ENCODE measurements at regions not wholly inside any gene's neighbourhood (a gene's known extent, or its start where the extent isn't known, plus 50 kb on each side); places are given as distances from the start of the nearest gene placed in this dataset.

GRCh38 chr3:34207002-34207401 is 408.6 kb downstream of the PDCD6IP start:
- ATAC-seq (no peak), DNase-seq (no peak)
- Mint-ChIP-seq H3K4me1 (no peaks in the 10 kb centered on the region), H3K36me3 (ENCODE audit: low read depth) (no peaks in the 10 kb centered on the region), H3K9me3 (no peaks in the 10 kb centered on the region), H3K27me3 (no peaks in the 10 kb centered on the region), H3K27ac (no peak overlapping the region), H3K4me3 (no peak overlapping the region)

GRCh38 chr3:34207806-34208205 is 409.4 kb downstream of the PDCD6IP start:
- no peak overlapping the region for H3K27ac Mint-ChIP-seq

DNA sequence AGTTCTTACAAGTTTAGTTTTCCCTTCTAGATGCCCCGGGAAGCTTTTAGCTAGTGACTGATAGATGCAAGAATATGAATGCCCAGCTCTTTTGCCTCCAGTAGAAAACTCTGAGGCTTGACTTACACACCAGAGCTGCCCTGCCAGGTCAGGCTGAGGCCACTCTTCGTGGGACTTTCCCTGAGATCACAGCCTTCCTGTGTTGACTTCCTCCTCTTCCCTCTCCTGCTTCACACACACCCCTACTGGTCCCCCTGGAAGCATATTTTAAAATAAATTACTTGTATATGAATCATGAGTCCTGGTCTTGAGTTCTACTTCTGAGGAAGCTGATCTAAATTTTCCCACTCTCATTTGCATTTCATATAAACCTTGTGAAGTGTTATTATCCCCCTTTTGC is 413.7 kb downstream of the PDCD6IP start:
- no peak for DNase-seq
- no peak overlapping the region for H3K27ac Mint-ChIP-seq
- H3K4me1 Mint-ChIP-seq: no peaks in the 10 kb centered on the region
- no peaks in the 10 kb centered on the region for H3K9me3 Mint-ChIP-seq
- ATAC-seq: no peak
- H3K27me3 Mint-ChIP-seq: no peaks in the 10 kb centered on the region
- no peak overlapping the region for H3K4me3 Mint-ChIP-seq
- H3K36me3 Mint-ChIP-seq (ENCODE audit: low read depth): no peaks in the 10 kb centered on the region

More at GRCh38 chr3:34207806-34208205, 409.4 kb downstream of the PDCD6IP start:
- no peak for DNase-seq
- Mint-ChIP-seq H3K36me3 (ENCODE audit: low read depth) (no peaks in the 10 kb centered on the region), H3K4me1 (no peaks in the 10 kb centered on the region), H3K27me3 (no peaks in the 10 kb centered on the region), H3K9me3 (no peaks in the 10 kb centered on the region), H3K4me3 (no peak overlapping the region)
- ATAC-seq: no peak

- Mint-ChIP-seq H3K27me3 (no peaks in the 10 kb centered on the region), H3K27ac (no peak overlapping the region), H3K4me3 (no peak overlapping the region), H3K4me1 (no peaks in the 10 kb centered on the region), H3K9me3 (no peaks in the 10 kb centered on the region), H3K36me3 (ENCODE audit: low read depth) (no peaks in the 10 kb centered on the region)
- DNase-seq (no peak), ATAC-seq (no peak)
These were observed 414.2 kb downstream of the PDCD6IP start for GRCh38 chr3:34212656-34213055.

- DNase-seq (no peak), ATAC-seq (no peak)
- no peak overlapping the region for H3K27ac Mint-ChIP-seq
- H3K27me3 Mint-ChIP-seq: no peaks in the 10 kb centered on the region
- no peaks in the 10 kb centered on the region for H3K4me1 Mint-ChIP-seq
- H3K4me3 Mint-ChIP-seq: no peak overlapping the region
- no peaks in the 10 kb centered on the region for H3K36me3 Mint-ChIP-seq (ENCODE audit: low read depth)
- H3K9me3 Mint-ChIP-seq: no peaks in the 10 kb centered on the region
These were observed 415.0 kb downstream of the PDCD6IP start for GRCh38 chr3:34213478-34213877.

- no peak overlapping the region for H3K27ac Mint-ChIP-seq
- DNase-seq (no peak), ATAC-seq (no peak)
- no peaks in the 10 kb centered on the region for H3K36me3 Mint-ChIP-seq (ENCODE audit: low read depth)
- H3K4me3 Mint-ChIP-seq: no peak overlapping the region
- H3K9me3 Mint-ChIP-seq: no peaks in the 10 kb centered on the region
- H3K27me3 Mint-ChIP-seq: no peaks in the 10 kb centered on the region
- no peaks in the 10 kb centered on the region for H3K4me1 Mint-ChIP-seq
These were observed 418.4 kb downstream of the PDCD6IP start for GRCh38 chr3:34216711-34217335.

- Mint-ChIP-seq H3K27ac (no peak overlapping the region), H3K27me3 (no peaks in the 10 kb centered on the region), H3K9me3 (no peaks in the 10 kb centered on the region), H3K4me3 (no peak overlapping the region), H3K4me1 (no peaks in the 10 kb centered on the region), H3K36me3 (ENCODE audit: low read depth) (no peaks in the 10 kb centered on the region)
- ATAC-seq (no peak), DNase-seq (no peak)
These were observed 420.4 kb downstream of the PDCD6IP start for GRCh38 chr3:34218706-34219385.

- no peaks in the 10 kb centered on the region for H3K9me3 Mint-ChIP-seq
- H3K27ac Mint-ChIP-seq: no peak overlapping the region
- no peak for ATAC-seq
- DNase-seq: no peak
- no peak overlapping the region for H3K4me3 Mint-ChIP-seq
- H3K27me3 Mint-ChIP-seq: no peaks in the 10 kb centered on the region
- no peaks in the 10 kb centered on the region for H3K36me3 Mint-ChIP-seq (ENCODE audit: low read depth)
- no peaks in the 10 kb centered on the region for H3K4me1 Mint-ChIP-seq
These were observed 421.1 kb downstream of the PDCD6IP start for GRCh38 chr3:34219556-34219955.

DNA sequence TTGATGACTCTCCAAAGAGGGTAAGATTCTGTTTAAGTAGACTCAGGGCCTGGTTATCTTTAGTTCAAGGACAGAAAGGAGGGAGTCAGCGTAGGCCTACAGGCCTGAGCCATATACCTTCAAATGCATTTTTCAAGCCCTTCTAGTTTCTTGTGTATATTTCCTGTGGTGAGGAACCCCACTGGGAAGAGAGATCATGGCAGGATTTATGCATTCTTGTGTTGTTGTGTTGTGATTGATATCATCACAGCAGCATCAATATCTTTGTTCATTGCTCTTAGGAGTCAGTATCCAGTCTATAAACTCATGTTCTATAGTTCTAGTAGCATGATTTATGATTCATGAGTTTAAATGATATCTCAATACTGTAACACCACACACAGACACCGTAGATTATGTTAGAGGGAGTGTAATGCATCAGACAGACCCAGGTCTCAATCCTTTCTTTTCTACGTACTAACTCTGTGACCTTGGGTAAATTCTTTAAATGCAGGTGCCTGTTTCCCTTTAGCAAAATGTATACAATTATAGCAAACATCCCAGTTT is 427.5 kb downstream of the PDCD6IP start:
- H3K27me3 Mint-ChIP-seq: no peaks in the 10 kb centered on the region
- no peak for ATAC-seq

DNA sequence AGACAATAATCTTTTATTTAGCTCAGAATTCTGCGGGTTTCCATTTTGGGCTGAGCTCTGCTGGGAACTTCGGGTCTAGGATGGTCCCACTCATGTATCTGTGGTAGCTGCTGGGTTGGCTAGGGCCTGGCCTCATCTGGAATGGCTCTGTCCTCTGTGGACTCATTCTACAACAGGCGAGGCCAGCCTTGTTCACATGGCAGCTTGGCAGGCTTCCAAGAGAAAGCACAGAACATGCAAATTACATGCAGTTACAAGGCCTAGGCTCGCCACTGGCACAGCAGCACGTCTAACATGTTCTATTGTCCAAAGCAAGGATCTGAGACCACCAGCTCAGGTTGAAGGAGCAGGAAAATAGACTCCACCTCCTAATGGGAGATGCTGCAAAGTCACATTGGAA is 431.4 kb downstream of the PDCD6IP start:
- H3K9me3 Mint-ChIP-seq: no peaks in the 10 kb centered on the region
- no peak overlapping the region for H3K4me3 Mint-ChIP-seq
- no peak for ATAC-seq
- no peaks in the 10 kb centered on the region for H3K27me3 Mint-ChIP-seq
- H3K36me3 Mint-ChIP-seq (ENCODE audit: low read depth): no peaks in the 10 kb centered on the region
- H3K4me1 Mint-ChIP-seq: no peaks in the 10 kb centered on the region
- DNase-seq: no peak
- H3K27ac Mint-ChIP-seq: no peak overlapping the region

More for the DNA sequence above, 427.5 kb downstream of the PDCD6IP start:
- H3K36me3 Mint-ChIP-seq (ENCODE audit: low read depth): no peaks in the 10 kb centered on the region
- no peak for DNase-seq
- no peaks in the 10 kb centered on the region for H3K4me1 Mint-ChIP-seq
- H3K9me3 Mint-ChIP-seq: no peaks in the 10 kb centered on the region
- no peak overlapping the region for H3K4me3 Mint-ChIP-seq
- H3K27ac Mint-ChIP-seq: no peak overlapping the region

DNA sequence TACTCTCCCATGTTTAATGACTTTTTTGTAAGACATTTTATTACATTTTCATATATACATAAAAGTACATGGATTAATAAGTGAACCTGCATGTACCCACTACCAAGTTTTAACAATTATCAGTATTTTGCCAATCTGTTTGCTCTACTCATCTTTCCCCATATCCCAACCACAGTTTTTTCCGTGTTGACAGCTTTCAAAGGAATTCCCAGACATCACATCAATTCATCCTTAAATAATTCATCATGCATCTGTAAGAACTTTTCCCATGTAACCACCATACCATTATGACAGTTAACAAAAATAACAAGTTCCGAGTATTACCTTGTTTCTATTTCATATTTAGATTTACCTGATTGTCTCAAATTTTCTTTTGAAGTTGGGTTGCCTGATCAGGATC is 436.7 kb downstream of the PDCD6IP start:
- DNase-seq (no peak), ATAC-seq (no peak)

DNA sequence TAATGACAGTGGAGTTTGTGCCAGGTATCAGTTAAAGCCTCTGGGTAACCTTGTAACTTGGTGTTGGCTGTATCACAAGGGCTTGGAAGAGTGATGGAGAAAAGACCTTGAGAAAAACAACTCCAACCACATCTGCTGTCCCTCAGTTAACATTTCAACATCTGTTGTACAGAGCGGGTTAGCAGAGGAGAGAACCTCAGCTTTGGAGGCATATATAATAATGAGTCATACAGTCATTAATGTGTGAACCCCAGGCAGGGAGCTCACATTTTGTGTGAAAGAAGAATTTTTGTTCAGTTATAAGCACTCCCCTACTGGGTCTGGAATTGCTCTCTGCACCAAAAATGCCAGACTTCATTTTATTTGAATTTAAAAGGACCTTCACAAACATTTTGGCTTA is 439.5 kb downstream of the PDCD6IP start:
- Mint-ChIP-seq H3K36me3 (ENCODE audit: low read depth) (no peaks in the 10 kb centered on the region), H3K4me3 (no peak overlapping the region), H3K9me3 (no peaks in the 10 kb centered on the region), H3K4me1 (no peaks in the 10 kb centered on the region), H3K27me3 (no peaks in the 10 kb centered on the region), H3K27ac (no peak overlapping the region)
- DNase-seq: no peak
- no peak for ATAC-seq

More for the DNA sequence above, 436.7 kb downstream of the PDCD6IP start:
- Mint-ChIP-seq H3K4me1 (no peaks in the 10 kb centered on the region), H3K27ac (no peak overlapping the region), H3K9me3 (no peaks in the 10 kb centered on the region), H3K36me3 (ENCODE audit: low read depth) (no peaks in the 10 kb centered on the region), H3K27me3 (no peaks in the 10 kb centered on the region), H3K4me3 (no peak overlapping the region)

GRCh38 chr3:34238407-34238806 is 440.0 kb downstream of the PDCD6IP start:
- no peaks in the 10 kb centered on the region for H3K9me3 Mint-ChIP-seq
- no peak overlapping the region for H3K4me3 Mint-ChIP-seq
- H3K36me3 Mint-ChIP-seq (ENCODE audit: low read depth): no peaks in the 10 kb centered on the region
- H3K4me1 Mint-ChIP-seq: no peaks in the 10 kb centered on the region
- ATAC-seq (no peak), DNase-seq (no peak)
- no peaks in the 10 kb centered on the region for H3K27me3 Mint-ChIP-seq
- no peak overlapping the region for H3K27ac Mint-ChIP-seq

DNA sequence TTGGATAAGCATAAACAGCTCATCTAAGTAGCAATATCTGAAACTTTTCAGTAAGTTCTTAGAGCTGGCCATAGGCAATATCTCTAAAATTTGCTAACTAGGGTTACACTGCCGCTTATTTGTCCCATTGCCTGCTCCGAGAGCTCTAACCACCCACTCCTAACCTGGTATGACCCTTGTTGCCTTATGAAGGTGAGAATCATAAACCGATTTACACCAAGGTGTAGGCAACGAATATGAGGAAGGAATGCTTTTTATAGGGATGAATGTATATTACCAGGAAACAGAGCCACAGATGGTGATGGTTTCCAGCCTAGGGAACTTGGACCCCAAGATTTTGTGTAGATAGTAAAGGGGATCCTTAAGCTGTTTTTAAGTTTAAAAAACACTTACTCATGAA is 440.9 kb downstream of the PDCD6IP start:
- Mint-ChIP-seq H3K4me1 (no peaks in the 10 kb centered on the region), H3K9me3 (no peaks in the 10 kb centered on the region), H3K27ac (no peak overlapping the region), H3K4me3 (no peak overlapping the region), H3K36me3 (ENCODE audit: low read depth) (no peaks in the 10 kb centered on the region), H3K27me3 (no peaks in the 10 kb centered on the region)
- ATAC-seq: no peak
- DNase-seq: no peak

GRCh38 chr3:34239875-34240274 is 441.4 kb downstream of the PDCD6IP start:
- no peak overlapping the region for H3K27ac Mint-ChIP-seq
- no peaks in the 10 kb centered on the region for H3K4me1 Mint-ChIP-seq
- H3K36me3 Mint-ChIP-seq (ENCODE audit: low read depth): no peaks in the 10 kb centered on the region
- DNase-seq (no peak), ATAC-seq (no peak)
- no peak overlapping the region for H3K4me3 Mint-ChIP-seq
- H3K9me3 Mint-ChIP-seq: no peaks in the 10 kb centered on the region
- no peaks in the 10 kb centered on the region for H3K27me3 Mint-ChIP-seq

Measured in activated naive CD8-positive, alpha-beta T cell treated with anti-CD3 and anti-CD28 coated beads, Interleukin-2, amount 50 U/mL, for 24 hours (primary cell).